ENCODE measurements at regions not wholly inside any gene's neighbourhood (a gene's known extent, or its start where the extent isn't known, plus 50 kb on each side); places are given as distances from the start of the nearest gene placed in this dataset.

- TF ChIP-seq CTCF (IDR thresholded peaks at IDR 0.05; ENCODE audit: control extremely low read depth in 1 of 3, insufficient read depth in 1 of 3, low read depth in 1 of 3, low read length in 3 of 3) (peak; percentile 71 to 87 (median 81)), USF2 (IDR thresholded peaks at IDR 0.05; ENCODE audit: low read length) (no peak), E2F6 (IDR thresholded peaks at IDR 0.05) (no peak), GTF2F1 (IDR thresholded peaks at IDR 0.05; ENCODE audit: borderline replicate concordance, low read depth, low read length) (no peak), JUND (IDR thresholded peaks at IDR 0.05; ENCODE audit: low read length) (no peak), SP1 (IDR thresholded peaks at IDR 0.05; ENCODE audit: low read depth, low read length) (no peak), TAF7 (optimal IDR thresholded peaks at IDR 0.05; ENCODE audit: borderline replicate concordance, low read depth, low read length) (no peak), CBX5 (IDR thresholded peaks at IDR 0.05; ENCODE audit: low read depth, low read length) (no peak), MAFK (IDR thresholded peaks at IDR 0.05; ENCODE audit: low read depth, low read length) (no peak), BACH1 (IDR thresholded peaks at IDR 0.05; ENCODE audit: low read length) (no peak), PHF8 (conservative IDR thresholded peaks at IDR 0.05; ENCODE audit: low read depth, low read length) (no peak), TAF1 (IDR thresholded peaks at IDR 0.05; ENCODE audit: low read depth, low read length) (no peak), FOSL1 (IDR thresholded peaks at IDR 0.05; ENCODE audit: insufficient read depth, low read depth, low read length) (no peak), RXRA (IDR thresholded peaks at IDR 0.05; ENCODE audit: insufficient read depth, low read depth, low read length) (no peak), NRF1 (IDR thresholded peaks at IDR 0.05; ENCODE audit: low read depth, low read length) (no peak)
Observed at GRCh38 chr20:52379723-52380336, 188.3 kb upstream of the ZFP64 start (continued).

All from H1 (cell line).